Spleen (tissue), 11 donors: ENCODE measurements at regions not wholly inside any gene's neighbourhood (a gene's known extent, or its start where the extent isn't known, plus 50 kb on each side); places are given as distances from the start of the nearest gene placed in this dataset.

Experiments
- DNase-seq: peaks from one replicate; pipeline ENCODE4 v3.0.0-alpha.2; 2020
- H3K27ac ChIP-seq, 8 donors: fragments of 200-600 bp; sonication (generic) in 7 of 8; 1 replicate in 4 of 8; 2 replicates in 4 of 8; pipeline versions ENCODE4 v1.5.0 to v1.8.0; 2016 to 2021; ENCODE audit warnings: inconsistent platforms in 4 of 8, mild to moderate bottlenecking in 4 of 8, moderate library complexity in 1 of 8
- H3K27me3 ChIP-seq, 7 donors: fragments of 200-600 bp; sonication (generic) in 6 of 7; replicated peaks in 1 of 7; 1 replicate in 4 of 7; 2 replicates in 3 of 7; pipeline versions ENCODE4 v1.5.0 to v1.8.0; 2016 to 2021; ENCODE audit warnings: inconsistent platforms in 3 of 7, mild to moderate bottlenecking in 1 of 7
- H3K36me3 ChIP-seq, 6 donors: fragments of 200-600 bp; sonication (generic) in 5 of 6; 1 replicate in 4 of 6; 2 replicates in 2 of 6; pipeline versions ENCODE4 v1.5.0 to v1.8.0; 2016 to 2021; ENCODE audit warnings: inconsistent platforms in 2 of 6
- H3K4me1 ChIP-seq, 6 donors: fragments of 200-600 bp; sonication (generic) in 5 of 6; 1 replicate in 3 of 6; 2 replicates in 3 of 6; pipeline versions ENCODE4 v1.5.0 to v1.8.0; 2016 to 2021; ENCODE audit warnings: inconsistent platforms in 3 of 6
- H3K4me3 ChIP-seq, 8 donors: fragments of 200-600 bp; sonication (generic) in 7 of 8; 1 replicate in 4 of 8; 2 replicates in 4 of 8; pipeline versions ENCODE4 v1.5.0 to v1.8.0; 2016 to 2021; ENCODE audit warnings: inconsistent platforms in 4 of 8, mild to moderate bottlenecking in 4 of 8, moderate library complexity in 2 of 8
- H3K9me3 ChIP-seq, 8 donors: fragments of 200-600 bp; sonication (generic) in 7 of 8; 1 replicate in 4 of 8; 2 replicates in 4 of 8; pipeline versions ENCODE4 v1.5.0 to v1.8.0; 2016 to 2021; ENCODE audit warnings: inconsistent platforms in 4 of 8
- CTCF ChIP-seq, 11 experiments: fragments of 200-600 bp in 7 of 11; fragments of 450-650 bp in 4 of 11; sonication (generic) in 4 of 11; IDR thresholded peaks in 8 of 11; conservative IDR thresholded peaks in 3 of 11; 1 replicate in 7 of 11; 2 replicates in 4 of 11; pipeline versions ENCODE4 v1.4.0 to v1.8.0; 2016 to 2021; ENCODE audit warnings: antibody characterized with exemption in 11 of 11, inconsistent platforms in 4 of 11, mild to moderate bottlenecking in 1 of 11
- POLR2A ChIP-seq, 3 donors: fragments of 450-650 bp; IDR thresholded peaks; one replicate each; pipeline ENCODE4 v1.5.1; 2017; ENCODE audit warnings: antibody characterized with exemption in 3 of 3, mild to moderate bottlenecking in 1 of 3
- POLR2AphosphoS5 ChIP-seq, 3 donors: sonication (generic); formaldehyde crosslinking; IDR thresholded peaks; one replicate each; pipeline ENCODE4 v1.5.1; 2017; ENCODE audit warnings: antibody characterized with exemption in 3 of 3
- WGBS, 5 donors: extraction: QIAGEN DNeasy Blood & Tissue Kit in 3 of 5; methylation state at CpG; one replicate each; pipeline versions ENCODE4 v1.1.5 to v1.1.7; 2013 to 2018; 5-methylcytosine and 5-hydroxymethylcytosine counted together
- intact Hi-C: fragments of 100-400 bp; cut with DNase I; formaldehyde crosslinking; loops from one replicate; pipeline ENCODE4 v1.15.0; 2023; ENCODE audit warnings: low total_unique reads
- donor health status: healthy with polysubstance abuse.
- donor health status: DM: no; HTN: no; CAD: no; lungs with moderate emphysema.
- donor health status: DM: no; HTN: no; CAD: no.
- donor health status: Bipolar disorder and iron deficiency.
- donor health status: healthy.
- donor health status: DM: no; HTN: no; CAD: no.
- donor health status: DM: yes; HTN: yes; CAD: no.

- Histone ChIP-seq H3K27me3 (peaks cover 0 to 51% (median 3%) of the 10 kb centered on the region in 7 donors), H3K9me3 (peaks cover 0 to 11% (median 2%) of the 10 kb centered on the region in 8 donors), H3K27ac (no peak overlapping the region), H3K4me3 (no peak overlapping the region), H3K36me3 (no peaks in the 10 kb centered on the region), H3K4me1 (peaks cover 0 to 8% (median 0%) of the 10 kb centered on the region in 6 donors)
- DNase-seq: peak; percentile 54
- 53 to 65% (median 62%) methylated on average over 13 to 18 of the region's 18 CpGs for WGBS, 5 donors
- TF ChIP-seq CTCF (IDR thresholded peaks at IDR 0.05 in 8 of 11, conservative IDR thresholded peaks at IDR 0.05 in 3 of 11): no peak
- no peak for TF ChIP-seq POLR2AphosphoS5 (IDR thresholded peaks at IDR 0.05)
- TF ChIP-seq POLR2A (IDR thresholded peaks at IDR 0.05): no peak
- intact Hi-C loops: loop anchor here (10.0 kb wide), 1 partner anchor 248 kb away; no protein-coding TSS in a partner anchor
Measured at GRCh38 chr10:132133005-132133404, 53.7 kb upstream of the DPYSL4 start.

DNA sequence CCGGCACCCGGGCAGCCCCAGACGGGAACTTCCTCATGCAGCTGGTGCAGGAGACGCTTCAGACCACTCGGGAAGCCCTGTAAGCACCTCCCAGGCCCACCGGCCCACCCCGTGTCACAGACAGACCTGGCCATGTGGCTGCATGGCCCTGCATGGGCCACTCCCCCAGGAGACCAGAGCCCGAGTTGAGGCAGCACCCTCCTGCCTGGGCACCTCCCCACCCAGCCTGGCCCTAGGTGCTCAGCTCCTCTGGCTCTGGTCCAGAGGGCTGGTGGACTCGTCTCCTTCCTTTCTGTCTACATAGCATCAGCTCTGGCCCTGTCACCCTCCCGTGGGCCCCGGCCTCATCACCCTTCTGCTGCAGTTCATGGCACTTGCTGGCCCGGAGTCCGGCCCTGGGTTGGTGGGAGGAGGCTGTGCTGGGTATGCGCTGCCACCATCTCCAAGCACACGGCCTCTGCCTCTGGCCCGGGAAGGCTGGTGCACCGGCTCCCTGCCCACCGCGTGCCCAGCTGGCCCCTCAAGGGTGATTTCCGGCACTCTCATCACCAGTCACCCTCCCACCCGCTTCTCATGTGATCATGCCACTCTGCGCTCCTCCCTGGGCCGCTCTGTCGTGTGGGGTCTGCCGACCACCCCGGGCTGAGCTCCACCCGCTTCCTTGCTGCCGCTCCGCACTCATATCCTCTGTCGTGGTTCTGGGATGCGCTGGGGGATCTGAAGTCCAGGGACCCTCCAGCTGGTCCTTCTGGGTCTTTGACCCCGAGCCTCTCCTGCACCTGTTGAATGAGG, 53.1 kb upstream of the DPYSL4 start:
- WGBS, 5 donors: 69 to 83% (median 73%) methylated on average over 15 to 32 of the region's 32 CpGs
- H3K4me3 ChIP-seq: no peak overlapping the region
- peak; percentile 73 for DNase-seq
- no peak overlapping the region for H3K27ac ChIP-seq
- intact Hi-C loops: loop anchor here (10.0 kb wide), 1 partner anchor 249 kb away; no protein-coding TSS in a partner anchor
- peaks cover 0 to 8% (median 0%) of the 10 kb centered on the region in 8 donors for H3K9me3 ChIP-seq
- H3K36me3 ChIP-seq: no peaks in the 10 kb centered on the region
- H3K27me3 ChIP-seq: peaks cover 0 to 51% (median 3%) of the 10 kb centered on the region in 7 donors
- TF ChIP-seq POLR2A (IDR thresholded peaks at IDR 0.05): no peak
- no peak for TF ChIP-seq POLR2AphosphoS5 (IDR thresholded peaks at IDR 0.05)
- TF ChIP-seq CTCF (IDR thresholded peaks at IDR 0.05 in 8 of 11, conservative IDR thresholded peaks at IDR 0.05 in 3 of 11): no peak
- peaks cover 0 to 8% (median 0%) of the 10 kb centered on the region in 6 donors for H3K4me1 ChIP-seq

- H3K27me3 ChIP-seq: peaks cover 0 to 49% (median 3%) of the 10 kb centered on the region in 7 donors
- WGBS, 5 donors: 83 to 86% (median 84%) methylated on average over 36 to 38 of the region's 38 CpGs
- DNase-seq: peak; percentile 42
- intact Hi-C loops: loop anchor here (10.0 kb wide), 1 partner anchor 250 kb away; no protein-coding TSS in a partner anchor
- H3K9me3 ChIP-seq: no peaks in the 10 kb centered on the region
- H3K4me1 ChIP-seq: peaks cover 0 to 8% (median 0%) of the 10 kb centered on the region in 6 donors
- H3K36me3 ChIP-seq: no peaks in the 10 kb centered on the region
- no peak overlapping the region for H3K27ac ChIP-seq
- H3K4me3 ChIP-seq: no peak overlapping the region
- TF ChIP-seq POLR2A (IDR thresholded peaks at IDR 0.05): no peak
- no peak for TF ChIP-seq CTCF (IDR thresholded peaks at IDR 0.05 in 8 of 11, conservative IDR thresholded peaks at IDR 0.05 in 3 of 11)
- TF ChIP-seq POLR2AphosphoS5 (IDR thresholded peaks at IDR 0.05): no peak
Measured at GRCh38 chr10:132134241-132135052, 52.3 kb upstream of the DPYSL4 start.
